Common myeloid progenitor, CD34-positive (primary cell): ENCODE measurements at regions not wholly inside any gene's neighbourhood (a gene's known extent, or its start where the extent isn't known, plus 50 kb on each side); places are given as distances from the start of the nearest gene placed in this dataset.

Experiments
- CTCF ChIA-PET: fragments of 350-600 bp; sonication (Branson Sonifier 250); formaldehyde crosslinking; loops from one replicate; lab custom pipeline; 2021; ENCODE audit warnings: antibody characterized with exemption; lab: Charles Lee
- POLR2A ChIA-PET: fragments of 350-600 bp; sonication (Branson Sonifier 250); formaldehyde crosslinking; loops from one replicate; lab custom pipeline; 2021; ENCODE audit warnings: antibody characterized with exemption; lab: Charles Lee
- DNase-seq, 3 donors: peaks; one replicate each; pipeline versions ENCODE4 v3.0.0 to v3.0.0-alpha.2; 2013
- H3K27ac ChIP-seq, 2 experiments: 1 replicate in 1 of 2; 2 replicates in 1 of 2; pipeline ENCODE4 v1.7.0; 2013; ENCODE audit warnings: inconsistent platforms in 2 of 2, low read length in 2 of 2, mild to moderate bottlenecking in 2 of 2, low read depth in 1 of 2, moderate library complexity in 1 of 2; ENCODE audit not compliant: severe bottlenecking in 2 of 2, insufficient read depth in 1 of 2, poor library complexity in 1 of 2
- H3K27me3 ChIP-seq, 5 experiments: replicated peaks in 2 of 5; 1 replicate in 3 of 5; 2 replicates in 2 of 5; pipeline versions ENCODE4 v1.6.1 to v1.7.0; 2013; ENCODE audit warnings: low read length in 4 of 5, mild to moderate bottlenecking in 2 of 5, moderate library complexity in 2 of 5, inconsistent platforms in 1 of 5; ENCODE audit not compliant: insufficient read depth in 5 of 5, control insufficient read depth in 4 of 5
- H3K36me3 ChIP-seq, 4 experiments: 1 replicate in 2 of 4; 2 replicates in 2 of 4; pipeline versions ENCODE4 v1.6.1 to v1.7.0; 2013; ENCODE audit warnings: low read length in 3 of 4, control low read depth in 1 of 4, mild to moderate bottlenecking in 1 of 4; ENCODE audit not compliant: control insufficient read depth in 4 of 4, insufficient read depth in 4 of 4
- H3K4me1 ChIP-seq, 4 experiments: 1 replicate in 3 of 4; 2 replicates in 1 of 4; pipeline versions ENCODE4 v1.6.1 to v1.7.1; 2013; ENCODE audit warnings: low read length in 3 of 4, mild to moderate bottlenecking in 3 of 4, control low read depth in 1 of 4, inconsistent platforms in 1 of 4, moderate library complexity in 1 of 4; ENCODE audit not compliant: control insufficient read depth in 4 of 4, insufficient read depth in 4 of 4; ENCODE audit errors: control extremely low read depth in 1 of 4
- H3K4me3 ChIP-seq, 7 experiments: 1 replicate in 4 of 7; 2 replicates in 3 of 7; pipeline versions ENCODE4 v1.5.1 to v1.7.0; 2013; ENCODE audit warnings: mild to moderate bottlenecking in 7 of 7, low read length in 6 of 7, moderate library complexity in 6 of 7, inconsistent platforms in 2 of 7, low read depth in 2 of 7, control low read depth in 1 of 7; ENCODE audit not compliant: insufficient read depth in 4 of 7, control insufficient read depth in 1 of 7; ENCODE audit errors: extremely low read depth in 1 of 7
- H3K9me3 ChIP-seq, 5 experiments: 1 replicate in 4 of 5; 2 replicates in 1 of 5; pipeline versions ENCODE4 v1.6.1 to v1.7.1; 2013; ENCODE audit warnings: low read length in 4 of 5, mild to moderate bottlenecking in 2 of 5, inconsistent platforms in 1 of 5, low read depth in 1 of 5, moderate library complexity in 1 of 5; ENCODE audit not compliant: control insufficient read depth in 4 of 5, insufficient read depth in 2 of 5; ENCODE audit errors: control extremely low read depth in 1 of 5
- WGBS: methylation state at CpG from one replicate; pipeline ENCODE4 v1.1.5; 2013; ENCODE audit not compliant: insufficient coverage; 5-methylcytosine and 5-hydroxymethylcytosine counted together

- Histone ChIP-seq H3K4me1 (peaks cover 10 to 29% (median 28%) of the 10 kb centered on the region in 4 experiments), H3K9me3 (no peaks in the 10 kb centered on the region), H3K27me3 (peaks cover 0 to 2% (median 0%) of the 10 kb centered on the region in 5 experiments), H3K27ac (no peak overlapping the region), H3K4me3 (no peak overlapping the region), H3K36me3 (no peaks in the 10 kb centered on the region)
- ChIA-PET CTCF (interaction anchor here (0.7 to 2.1 kb wide), 4 partner anchors 9 to 249 kb away, joined by 3 to 8 read pairs (median 3); no protein-coding TSS in a partner anchor), POLR2A (no interaction called here)
- DNase-seq: no peak
- WGBS: 98% methylated on average over 6 of the region's 6 CpGs
Observed at GRCh38 chr18:79629606-79630005, 50.0 kb upstream of the CTDP1 start.
